GM18508 (cell line): ENCODE measurements at regions not wholly inside any gene's neighbourhood (a gene's known extent, or its start where the extent isn't known, plus 50 kb on each side); places are given as distances from the start of the nearest gene placed in this dataset.

Source experiments
- ATAC-seq: cut with Tn5 transposase; IDR thresholded peaks from one replicate; pipeline ENCODE4 v1.9.1; 2021; ENCODE audit warnings: moderate number of reproducible peaks; ENCODE audit not compliant: insufficient read depth, unreplicated experiment

DNA sequence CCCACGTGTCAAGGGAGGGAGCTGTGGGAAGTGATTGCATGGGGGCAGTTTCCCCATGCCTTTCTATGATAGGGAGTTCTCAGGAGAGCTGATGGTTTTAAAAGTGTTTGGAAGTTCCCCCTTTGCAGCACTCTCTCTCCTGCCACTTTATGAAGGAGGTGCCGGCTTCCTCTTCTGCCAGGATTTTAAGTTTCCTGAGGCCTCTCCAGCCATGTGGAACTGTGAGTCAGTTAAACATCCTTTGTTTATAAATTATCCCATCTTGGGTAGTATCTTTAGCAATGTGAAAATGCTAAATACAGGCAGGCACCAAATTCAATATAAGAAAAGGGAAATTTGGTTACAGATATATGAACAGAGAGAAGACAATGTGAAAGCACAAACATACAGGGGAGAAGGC, 96.4 kb upstream of the EPHA7 start:
- ATAC-seq, result no peak

GRCh38 chr6:93498713-93499112, 79.4 kb upstream of the EPHA7 start:
- ATAC-seq, result no peak

GRCh38 chr6:93496548-93496947, 77.2 kb upstream of the EPHA7 start:
- no peak for ATAC-seq

DNA sequence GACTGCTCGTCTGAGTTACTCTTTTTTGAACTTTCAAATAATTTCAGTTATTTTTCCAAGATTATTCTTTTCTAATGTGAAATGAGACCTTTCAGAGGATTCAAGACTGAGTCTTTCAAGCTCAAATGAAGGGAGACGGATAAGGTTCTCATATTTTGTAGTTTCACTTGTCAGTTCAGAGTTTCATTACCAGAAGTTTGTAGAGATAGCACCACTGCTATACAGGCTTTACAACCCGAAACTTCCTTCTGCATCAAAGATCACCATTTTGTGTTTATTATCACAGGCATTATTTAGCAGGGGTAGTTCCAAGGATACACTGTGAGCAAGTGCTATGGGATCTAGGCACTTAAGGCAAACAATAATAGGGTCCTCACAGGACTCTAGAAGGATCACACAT, 74.7 kb upstream of the EPHA7 start:
- ATAC-seq, result no peak

DNA sequence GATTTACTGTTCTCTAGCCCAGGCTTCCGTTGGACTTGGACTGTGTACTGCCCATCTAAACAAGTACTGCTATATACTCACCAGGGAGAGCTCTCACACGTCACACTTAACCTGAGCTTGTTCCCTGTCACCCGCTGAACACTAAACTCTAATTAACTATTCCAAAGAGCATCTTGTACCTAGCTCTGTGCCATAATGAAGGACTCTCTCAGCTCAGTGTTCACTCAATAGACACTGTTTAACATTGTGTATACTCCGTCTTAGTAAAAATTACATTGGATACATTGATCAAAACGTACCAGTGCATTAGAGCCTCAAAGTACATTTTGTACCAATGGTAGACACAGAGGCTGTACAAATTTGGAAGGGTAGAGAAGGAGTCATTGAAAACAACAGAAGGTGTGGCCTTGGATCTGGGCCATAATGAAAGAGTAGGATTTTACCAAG, 55.4 kb upstream of the EPHA7 start:
- ATAC-seq, result no peak

DNA sequence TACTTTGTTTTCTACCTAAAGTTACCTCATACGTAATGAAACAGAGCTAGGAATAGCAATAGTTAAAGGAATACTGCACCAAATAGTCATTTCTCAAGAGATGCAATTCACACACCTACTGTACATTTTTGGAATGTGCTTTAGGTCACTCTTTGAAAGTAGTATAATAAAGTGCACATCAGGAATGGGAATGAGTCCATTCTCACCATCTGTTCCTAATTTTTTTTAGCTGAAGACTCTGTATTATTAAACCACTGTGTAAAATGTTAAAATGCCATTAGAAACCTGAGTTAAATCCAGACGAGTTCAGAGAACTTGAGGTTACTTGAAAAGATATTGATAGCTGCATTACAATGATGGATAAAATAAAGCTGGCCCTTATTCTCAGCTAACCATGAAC, 51.9 kb upstream of the EPHA7 start:
- ATAC-seq, result no peak
